ENCODE measurements at regions not wholly inside any gene's neighbourhood (a gene's known extent, or its start where the extent isn't known, plus 50 kb on each side); places are given as distances from the start of the nearest gene placed in this dataset.

- H3K9me3 ChIP-seq (ENCODE audit: control insufficient read depth in 2 of 2, low read length in 2 of 2): no peaks in the 10 kb centered on the region
- no peak overlapping the region for H3K4me3 ChIP-seq (ENCODE audit: low read length in 2 of 2)
- H3K36me3 ChIP-seq (ENCODE audit: control insufficient read depth in 2 of 2, insufficient read depth in 2 of 2, low read length in 2 of 2): no peaks in the 10 kb centered on the region
- no peaks in the 10 kb centered on the region for H3K27me3 ChIP-seq (ENCODE audit: control insufficient read depth in 2 of 2, insufficient read depth in 2 of 2, low read length in 2 of 2)
- no peak overlapping the region for H3K27ac ChIP-seq (ENCODE audit: low read depth in 2 of 2, low read length in 2 of 2)
- no peak overlapping the region for H3K9ac ChIP-seq (ENCODE audit: low read depth in 1 of 2, low read length in 2 of 2)
- no peaks in the 10 kb centered on the region for H3K4me1 ChIP-seq (ENCODE audit: control insufficient read depth in 2 of 2, insufficient read depth in 2 of 2, low read length in 2 of 2)
Measured at GRCh38 chr11:92506809-92507336, 282.3 kb downstream of the FAT3 start.

- Histone ChIP-seq H3K27ac (ENCODE audit: low read depth in 2 of 2, low read length in 2 of 2) (no peak overlapping the region), H3K36me3 (ENCODE audit: control insufficient read depth in 2 of 2, insufficient read depth in 2 of 2, low read length in 2 of 2) (no peaks in the 10 kb centered on the region), H3K4me3 (ENCODE audit: low read length in 2 of 2) (no peak overlapping the region), H3K4me1 (ENCODE audit: control insufficient read depth in 2 of 2, insufficient read depth in 2 of 2, low read length in 2 of 2) (no peaks in the 10 kb centered on the region), H3K9me3 (ENCODE audit: control insufficient read depth in 2 of 2, low read length in 2 of 2) (no peaks in the 10 kb centered on the region), H3K9ac (ENCODE audit: low read depth in 1 of 2, low read length in 2 of 2) (no peak overlapping the region), H3K27me3 (ENCODE audit: control insufficient read depth in 2 of 2, insufficient read depth in 2 of 2, low read length in 2 of 2) (no peaks in the 10 kb centered on the region)
Measured at GRCh38 chr11:92510591-92510990, 286.0 kb downstream of the FAT3 start.

GRCh38 chr11:92511522-92512203 lies 287.0 kb downstream of the FAT3 start:
- no peaks in the 10 kb centered on the region for H3K4me1 ChIP-seq (ENCODE audit: control insufficient read depth in 2 of 2, insufficient read depth in 2 of 2, low read length in 2 of 2)
- H3K9me3 ChIP-seq (ENCODE audit: control insufficient read depth in 2 of 2, low read length in 2 of 2): no peaks in the 10 kb centered on the region
- H3K27ac ChIP-seq (ENCODE audit: low read depth in 2 of 2, low read length in 2 of 2): no peak overlapping the region
- H3K36me3 ChIP-seq (ENCODE audit: control insufficient read depth in 2 of 2, insufficient read depth in 2 of 2, low read length in 2 of 2): no peaks in the 10 kb centered on the region
- no peak overlapping the region for H3K9ac ChIP-seq (ENCODE audit: low read depth in 1 of 2, low read length in 2 of 2)
- no peak overlapping the region for H3K4me3 ChIP-seq (ENCODE audit: low read length in 2 of 2)
- no peaks in the 10 kb centered on the region for H3K27me3 ChIP-seq (ENCODE audit: control insufficient read depth in 2 of 2, insufficient read depth in 2 of 2, low read length in 2 of 2)

GRCh38 chr11:92512204-92512569 lies 287.6 kb downstream of the FAT3 start:
- Histone ChIP-seq H3K36me3 (ENCODE audit: control insufficient read depth in 2 of 2, insufficient read depth in 2 of 2, low read length in 2 of 2) (no peaks in the 10 kb centered on the region), H3K4me1 (ENCODE audit: control insufficient read depth in 2 of 2, insufficient read depth in 2 of 2, low read length in 2 of 2) (no peaks in the 10 kb centered on the region), H3K4me3 (ENCODE audit: low read length in 2 of 2) (no peak overlapping the region), H3K9me3 (ENCODE audit: control insufficient read depth in 2 of 2, low read length in 2 of 2) (no peaks in the 10 kb centered on the region), H3K27ac (ENCODE audit: low read depth in 2 of 2, low read length in 2 of 2) (no peak overlapping the region), H3K27me3 (ENCODE audit: control insufficient read depth in 2 of 2, insufficient read depth in 2 of 2, low read length in 2 of 2) (no peaks in the 10 kb centered on the region), H3K9ac (ENCODE audit: low read depth in 1 of 2, low read length in 2 of 2) (no peak overlapping the region)

- Histone ChIP-seq H3K36me3 (ENCODE audit: control insufficient read depth in 2 of 2, insufficient read depth in 2 of 2, low read length in 2 of 2) (no peaks in the 10 kb centered on the region), H3K4me3 (ENCODE audit: low read length in 2 of 2) (no peak overlapping the region)
Measured at GRCh38 chr11:92523611-92524010, 299.0 kb downstream of the FAT3 start.

GRCh38 chr11:92524542-92524941 lies 299.9 kb downstream of the FAT3 start:
- H3K36me3 ChIP-seq (ENCODE audit: control insufficient read depth in 2 of 2, insufficient read depth in 2 of 2, low read length in 2 of 2): no peaks in the 10 kb centered on the region

More at GRCh38 chr11:92523611-92524010, 299.0 kb downstream of the FAT3 start:
- Histone ChIP-seq H3K27me3 (ENCODE audit: control insufficient read depth in 2 of 2, insufficient read depth in 2 of 2, low read length in 2 of 2) (no peaks in the 10 kb centered on the region), H3K4me1 (ENCODE audit: control insufficient read depth in 2 of 2, insufficient read depth in 2 of 2, low read length in 2 of 2) (no peaks in the 10 kb centered on the region), H3K9me3 (ENCODE audit: control insufficient read depth in 2 of 2, low read length in 2 of 2) (no peaks in the 10 kb centered on the region), H3K9ac (ENCODE audit: low read depth in 1 of 2, low read length in 2 of 2) (no peak overlapping the region), H3K27ac (ENCODE audit: low read depth in 2 of 2, low read length in 2 of 2) (no peak overlapping the region)

GRCh38 chr11:92527467-92527866 lies 302.8 kb downstream of the FAT3 start:
- Histone ChIP-seq H3K27me3 (ENCODE audit: control insufficient read depth in 2 of 2, insufficient read depth in 2 of 2, low read length in 2 of 2) (no peaks in the 10 kb centered on the region), H3K9ac (ENCODE audit: low read depth in 1 of 2, low read length in 2 of 2) (no peak overlapping the region), H3K36me3 (ENCODE audit: control insufficient read depth in 2 of 2, insufficient read depth in 2 of 2, low read length in 2 of 2) (no peaks in the 10 kb centered on the region), H3K4me3 (ENCODE audit: low read length in 2 of 2) (no peak overlapping the region), H3K9me3 (ENCODE audit: control insufficient read depth in 2 of 2, low read length in 2 of 2) (no peaks in the 10 kb centered on the region), H3K4me1 (ENCODE audit: control insufficient read depth in 2 of 2, insufficient read depth in 2 of 2, low read length in 2 of 2) (no peaks in the 10 kb centered on the region), H3K27ac (ENCODE audit: low read depth in 2 of 2, low read length in 2 of 2) (no peak overlapping the region)

More at GRCh38 chr11:92524542-92524941, 299.9 kb downstream of the FAT3 start:
- Histone ChIP-seq H3K4me1 (ENCODE audit: control insufficient read depth in 2 of 2, insufficient read depth in 2 of 2, low read length in 2 of 2) (no peaks in the 10 kb centered on the region), H3K27ac (ENCODE audit: low read depth in 2 of 2, low read length in 2 of 2) (no peak overlapping the region), H3K9ac (ENCODE audit: low read depth in 1 of 2, low read length in 2 of 2) (no peak overlapping the region), H3K4me3 (ENCODE audit: low read length in 2 of 2) (no peak overlapping the region), H3K27me3 (ENCODE audit: control insufficient read depth in 2 of 2, insufficient read depth in 2 of 2, low read length in 2 of 2) (no peaks in the 10 kb centered on the region), H3K9me3 (ENCODE audit: control insufficient read depth in 2 of 2, low read length in 2 of 2) (no peaks in the 10 kb centered on the region)

- no peaks in the 10 kb centered on the region for H3K36me3 ChIP-seq (ENCODE audit: control insufficient read depth in 2 of 2, insufficient read depth in 2 of 2, low read length in 2 of 2)
- no peak overlapping the region for H3K4me3 ChIP-seq (ENCODE audit: low read length in 2 of 2)
- no peak overlapping the region for H3K9ac ChIP-seq (ENCODE audit: low read depth in 1 of 2, low read length in 2 of 2)
Measured at GRCh38 chr11:92528001-92528400, 303.4 kb downstream of the FAT3 start.

GRCh38 chr11:92531065-92531739 lies 306.6 kb downstream of the FAT3 start:
- Histone ChIP-seq H3K4me1 (ENCODE audit: control insufficient read depth in 2 of 2, insufficient read depth in 2 of 2, low read length in 2 of 2) (no peaks in the 10 kb centered on the region), H3K9ac (ENCODE audit: low read depth in 1 of 2, low read length in 2 of 2) (no peak overlapping the region), H3K36me3 (ENCODE audit: control insufficient read depth in 2 of 2, insufficient read depth in 2 of 2, low read length in 2 of 2) (no peaks in the 10 kb centered on the region), H3K27ac (ENCODE audit: low read depth in 2 of 2, low read length in 2 of 2) (no peak overlapping the region), H3K27me3 (ENCODE audit: control insufficient read depth in 2 of 2, insufficient read depth in 2 of 2, low read length in 2 of 2) (no peaks in the 10 kb centered on the region), H3K4me3 (ENCODE audit: low read length in 2 of 2) (no peak overlapping the region), H3K9me3 (ENCODE audit: control insufficient read depth in 2 of 2, low read length in 2 of 2) (no peaks in the 10 kb centered on the region)

More at GRCh38 chr11:92528001-92528400, 303.4 kb downstream of the FAT3 start:
- Histone ChIP-seq H3K27me3 (ENCODE audit: control insufficient read depth in 2 of 2, insufficient read depth in 2 of 2, low read length in 2 of 2) (no peaks in the 10 kb centered on the region), H3K9me3 (ENCODE audit: control insufficient read depth in 2 of 2, low read length in 2 of 2) (no peaks in the 10 kb centered on the region), H3K27ac (ENCODE audit: low read depth in 2 of 2, low read length in 2 of 2) (no peak overlapping the region), H3K4me1 (ENCODE audit: control insufficient read depth in 2 of 2, insufficient read depth in 2 of 2, low read length in 2 of 2) (no peaks in the 10 kb centered on the region)

- no peaks in the 10 kb centered on the region for H3K4me1 ChIP-seq (ENCODE audit: control insufficient read depth in 2 of 2, insufficient read depth in 2 of 2, low read length in 2 of 2)
- H3K4me3 ChIP-seq (ENCODE audit: low read length in 2 of 2): no peak overlapping the region
- H3K36me3 ChIP-seq (ENCODE audit: control insufficient read depth in 2 of 2, insufficient read depth in 2 of 2, low read length in 2 of 2): no peaks in the 10 kb centered on the region
- no peak overlapping the region for H3K9ac ChIP-seq (ENCODE audit: low read depth in 1 of 2, low read length in 2 of 2)
- no peak overlapping the region for H3K27ac ChIP-seq (ENCODE audit: low read depth in 2 of 2, low read length in 2 of 2)
- H3K9me3 ChIP-seq (ENCODE audit: control insufficient read depth in 2 of 2, low read length in 2 of 2): no peaks in the 10 kb centered on the region
- no peaks in the 10 kb centered on the region for H3K27me3 ChIP-seq (ENCODE audit: control insufficient read depth in 2 of 2, insufficient read depth in 2 of 2, low read length in 2 of 2)
Measured at GRCh38 chr11:92533657-92534335, 309.2 kb downstream of the FAT3 start.
